ENCODE measurements at regions not wholly inside any gene's neighbourhood (a gene's known extent, or its start where the extent isn't known, plus 50 kb on each side); places are given as distances from the start of the nearest gene placed in this dataset.
"Not testable (repeated sequence)": the region's sequence is repeated elsewhere in the genome, so short reads cannot be mapped to it uniquely, and the experiment has no call there.

DNA sequence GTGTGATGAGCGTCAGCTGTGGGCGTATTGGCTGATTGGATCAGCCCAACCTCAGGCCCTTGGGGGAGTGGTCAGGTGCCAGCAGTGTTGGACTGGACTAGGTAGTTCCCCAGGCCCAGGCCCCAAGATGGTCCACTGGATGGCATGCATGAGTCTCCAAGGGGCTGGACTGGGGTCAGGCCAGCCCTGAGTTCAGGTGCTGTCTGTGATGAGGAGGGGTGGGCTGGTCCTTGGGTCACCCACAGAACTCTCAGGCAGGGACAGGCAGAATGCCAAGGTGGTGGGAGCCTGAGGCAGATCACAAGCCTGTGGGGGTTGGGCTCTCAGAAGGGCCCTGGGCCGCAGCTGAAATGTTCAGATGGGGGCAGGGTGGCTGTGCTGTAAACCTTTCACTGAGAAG lies 59.5 kb upstream of the THUMPD2 start:
- 88 to 93% methylated on average over 3 of the region's 3 CpGs for WGBS, 2 donors
- no peak for DNase-seq (ENCODE audit: low spot score in 2 of 2)
- no peak overlapping the region for H3K4me3 ChIP-seq (ENCODE audit: low read depth, poor library complexity, severe bottlenecking)
- no peak for TF ChIP-seq POLR2A (IDR thresholded peaks at IDR 0.05)
- TF ChIP-seq, protein P1, sequence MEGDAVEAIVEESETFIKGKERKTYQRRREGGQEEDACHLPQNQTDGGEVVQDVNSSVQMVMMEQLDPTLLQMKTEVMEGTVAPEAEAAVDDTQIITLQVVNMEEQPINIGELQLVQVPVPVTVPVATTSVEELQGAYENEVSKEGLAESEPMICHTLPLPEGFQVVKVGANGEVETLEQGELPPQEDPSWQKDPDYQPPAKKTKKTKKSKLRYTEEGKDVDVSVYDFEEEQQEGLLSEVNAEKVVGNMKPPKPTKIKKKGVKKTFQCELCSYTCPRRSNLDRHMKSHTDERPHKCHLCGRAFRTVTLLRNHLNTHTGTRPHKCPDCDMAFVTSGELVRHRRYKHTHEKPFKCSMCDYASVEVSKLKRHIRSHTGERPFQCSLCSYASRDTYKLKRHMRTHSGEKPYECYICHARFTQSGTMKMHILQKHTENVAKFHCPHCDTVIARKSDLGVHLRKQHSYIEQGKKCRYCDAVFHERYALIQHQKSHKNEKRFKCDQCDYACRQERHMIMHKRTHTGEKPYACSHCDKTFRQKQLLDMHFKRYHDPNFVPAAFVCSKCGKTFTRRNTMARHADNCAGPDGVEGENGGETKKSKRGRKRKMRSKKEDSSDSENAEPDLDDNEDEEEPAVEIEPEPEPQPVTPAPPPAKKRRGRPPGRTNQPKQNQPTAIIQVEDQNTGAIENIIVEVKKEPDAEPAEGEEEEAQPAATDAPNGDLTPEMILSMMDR (IDR thresholded peaks at IDR 0.05) = no peak
- intact Hi-C loops (cut with DNase I; ENCODE audit: low total_unique reads) = no loop called here

DNA sequence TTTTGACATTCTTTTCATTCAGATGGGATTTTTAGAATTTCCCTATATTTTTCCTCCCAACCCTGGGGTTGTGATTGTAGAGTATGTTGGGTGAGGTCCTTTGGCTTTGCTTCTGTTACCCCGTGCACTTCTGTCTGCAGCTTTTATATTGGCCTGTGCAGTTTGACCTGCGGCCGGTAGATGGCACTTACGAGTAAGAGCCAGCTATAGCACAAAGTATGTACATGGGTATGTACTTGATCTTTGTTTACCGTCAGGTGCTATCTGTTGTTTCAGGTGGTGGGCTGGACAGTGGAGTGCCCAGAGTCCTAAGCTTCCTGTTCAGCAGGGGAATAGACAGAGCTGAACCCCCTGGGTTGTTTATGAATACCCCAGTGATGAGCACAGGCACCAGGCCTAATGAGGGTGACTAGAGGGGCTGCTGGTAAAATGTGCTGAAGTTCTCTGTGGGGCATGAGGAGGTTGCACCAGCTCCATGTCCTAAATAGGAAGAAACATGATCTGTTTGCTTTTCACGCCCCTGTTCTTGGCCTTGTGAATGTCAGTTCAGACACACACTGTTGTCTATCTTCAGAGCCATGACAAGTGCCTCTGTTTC lies 58.9 kb upstream of the THUMPD2 start:
- intact Hi-C loops (cut with DNase I; ENCODE audit: low total_unique reads) = no loop called here
- 46 to 56% methylated on average over 6 of the region's 6 CpGs for WGBS, 2 donors
- TF ChIP-seq POLR2A (IDR thresholded peaks at IDR 0.05) = no peak
- TF ChIP-seq, protein P1 (IDR thresholded peaks at IDR 0.05) = no peak

DNA sequence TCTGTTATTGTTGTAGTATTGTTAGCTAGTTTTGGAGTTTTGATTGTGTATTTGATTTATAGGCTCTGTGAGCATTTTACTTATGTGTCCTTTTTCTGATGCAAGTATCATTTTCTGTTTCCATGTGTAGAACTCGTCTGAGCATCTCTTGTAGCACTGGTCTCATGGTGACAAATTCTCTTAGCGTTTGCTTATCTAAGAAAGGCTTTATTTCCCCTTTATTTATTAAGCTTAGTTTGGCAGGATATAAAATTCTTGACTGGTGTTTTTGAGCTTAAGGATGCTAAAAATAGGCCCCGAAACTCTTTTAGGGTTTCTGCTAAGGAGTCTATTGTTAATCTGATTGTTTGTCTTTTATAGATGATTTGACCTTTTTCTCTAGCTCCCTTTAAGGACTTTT lies 57.6 kb upstream of the THUMPD2 start:
- no peak overlapping the region for H3K4me3 ChIP-seq (ENCODE audit: low read depth, poor library complexity, severe bottlenecking)
- WGBS, 2 donors = 87 to 88% methylated on average over 3 of the region's 3 CpGs
- TF ChIP-seq POLR2A (IDR thresholded peaks at IDR 0.05) = no peak
- DNase-seq (ENCODE audit: low spot score in 2 of 2) = no peak
- intact Hi-C loops (cut with DNase I; ENCODE audit: low total_unique reads) = no loop called here

More for the DNA sequence above, 58.9 kb upstream of the THUMPD2 start:
- no peak overlapping the region for H3K4me3 ChIP-seq (ENCODE audit: low read depth, poor library complexity, severe bottlenecking)
- DNase-seq (ENCODE audit: low spot score in 2 of 2) = no peak

DNA sequence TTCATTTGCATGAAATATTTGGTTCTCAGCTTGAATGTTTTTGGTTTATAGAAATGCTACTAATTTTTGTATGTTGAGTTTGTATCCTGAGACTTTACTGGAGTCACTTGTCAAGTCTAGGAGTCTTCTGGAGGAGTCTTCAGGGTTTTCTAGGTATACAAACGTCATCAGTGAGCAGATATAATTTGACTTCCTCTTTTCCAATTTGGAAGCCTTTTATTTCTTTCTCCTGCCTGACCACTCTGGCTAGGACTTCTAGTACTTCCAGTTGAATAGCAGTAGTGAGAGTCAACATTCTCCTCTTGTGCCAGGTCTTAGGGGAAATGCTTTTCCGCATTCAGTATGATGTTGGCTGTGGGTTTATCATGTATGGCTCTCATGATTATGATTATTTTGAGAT lies 55.4 kb upstream of the THUMPD2 start:
- no peak for TF ChIP-seq POLR2A (IDR thresholded peaks at IDR 0.05)
- TF ChIP-seq, protein P1 (IDR thresholded peaks at IDR 0.05) = no peak
- no peak for DNase-seq (ENCODE audit: low spot score in 2 of 2)
- intact Hi-C loops (cut with DNase I; ENCODE audit: low total_unique reads) = no loop called here
- 83 to 90% methylated on average over 2 of the region's 2 CpGs for WGBS, 2 donors
- H3K4me3 ChIP-seq (ENCODE audit: low read depth, poor library complexity, severe bottlenecking) = no peak overlapping the region

DNA sequence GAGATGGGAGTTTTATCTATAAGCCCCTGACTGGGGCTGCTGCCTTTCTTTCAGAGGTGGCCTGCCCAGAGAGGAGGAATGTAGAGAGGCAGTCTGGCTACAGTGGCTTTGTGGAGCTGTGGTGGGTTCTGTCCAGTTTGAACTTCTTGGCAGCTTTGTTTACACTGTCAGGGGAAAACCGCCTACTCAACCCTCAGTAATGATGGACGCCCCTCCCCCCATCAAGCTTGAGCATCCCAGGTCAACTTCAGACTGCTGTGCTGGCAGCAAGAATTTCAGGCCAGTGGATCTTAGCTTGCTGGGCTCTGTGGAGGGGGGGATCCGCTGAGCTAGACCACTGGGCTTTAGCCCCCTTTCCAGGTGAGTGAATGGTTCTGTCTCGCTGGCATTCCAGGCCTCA lies 51.6 kb upstream of the THUMPD2 start:
- H3K4me3 ChIP-seq (ENCODE audit: low read depth, poor library complexity, severe bottlenecking); DNase-seq (ENCODE audit: low spot score in 2 of 2); intact Hi-C loops (cut with DNase I; ENCODE audit: low total_unique reads): not testable (repeated sequence)
- WGBS, 2 donors = 71 to 78% methylated on average over 4 of the region's 4 CpGs
